GM21528 (cell line): ENCODE measurements at regions not wholly inside any gene's neighbourhood (a gene's known extent, or its start where the extent isn't known, plus 50 kb on each side); places are given as distances from the start of the nearest gene placed in this dataset.

Source experiments
- ATAC-seq: cut with Tn5 transposase; IDR thresholded peaks from one replicate; pipeline ENCODE4 v1.9.1; 2021; ENCODE audit warnings: mild to moderate bottlenecking, moderate library complexity; ENCODE audit not compliant: unreplicated experiment, low FRiP score

DNA sequence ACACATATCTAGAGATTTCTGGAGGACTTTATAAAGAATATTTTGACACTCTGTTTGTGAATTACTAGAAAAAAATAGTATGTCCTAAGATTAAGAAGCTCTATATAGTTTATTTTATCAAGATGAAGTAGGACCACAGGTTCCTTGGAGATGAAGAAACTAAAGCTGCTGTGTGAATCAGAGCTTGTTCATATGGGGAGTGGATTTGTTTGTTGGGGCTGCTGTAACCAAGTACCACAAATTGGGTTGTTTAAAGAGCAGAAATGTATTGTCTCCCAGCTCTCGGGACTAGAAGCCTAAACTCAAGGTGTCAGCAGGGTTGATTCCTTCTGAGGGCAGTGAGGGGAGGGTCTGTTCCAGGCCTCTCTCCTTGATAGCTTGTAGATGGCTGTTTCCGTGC is 270.6 kb upstream of the UMPS start:
- ATAC-seq, result no peak

DNA sequence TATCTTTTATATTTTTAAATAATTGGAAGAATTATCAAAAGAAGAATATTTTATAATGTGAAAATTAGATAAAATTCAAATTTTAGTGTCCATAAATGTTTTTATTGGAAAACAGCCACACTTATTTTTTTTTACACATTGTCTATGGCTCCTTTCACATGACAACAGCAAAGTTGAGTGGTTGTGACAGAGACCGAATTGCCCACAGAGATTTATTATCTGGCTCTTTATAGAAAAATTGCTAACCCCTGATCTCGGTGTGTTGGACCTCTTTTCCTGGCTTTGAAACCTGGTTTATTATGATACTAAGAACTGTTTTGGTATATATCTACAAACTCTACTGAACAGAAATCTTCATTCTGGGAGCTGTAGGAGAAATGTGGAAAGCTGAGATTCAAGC is 269.1 kb upstream of the UMPS start:
- ATAC-seq, result no peak

DNA sequence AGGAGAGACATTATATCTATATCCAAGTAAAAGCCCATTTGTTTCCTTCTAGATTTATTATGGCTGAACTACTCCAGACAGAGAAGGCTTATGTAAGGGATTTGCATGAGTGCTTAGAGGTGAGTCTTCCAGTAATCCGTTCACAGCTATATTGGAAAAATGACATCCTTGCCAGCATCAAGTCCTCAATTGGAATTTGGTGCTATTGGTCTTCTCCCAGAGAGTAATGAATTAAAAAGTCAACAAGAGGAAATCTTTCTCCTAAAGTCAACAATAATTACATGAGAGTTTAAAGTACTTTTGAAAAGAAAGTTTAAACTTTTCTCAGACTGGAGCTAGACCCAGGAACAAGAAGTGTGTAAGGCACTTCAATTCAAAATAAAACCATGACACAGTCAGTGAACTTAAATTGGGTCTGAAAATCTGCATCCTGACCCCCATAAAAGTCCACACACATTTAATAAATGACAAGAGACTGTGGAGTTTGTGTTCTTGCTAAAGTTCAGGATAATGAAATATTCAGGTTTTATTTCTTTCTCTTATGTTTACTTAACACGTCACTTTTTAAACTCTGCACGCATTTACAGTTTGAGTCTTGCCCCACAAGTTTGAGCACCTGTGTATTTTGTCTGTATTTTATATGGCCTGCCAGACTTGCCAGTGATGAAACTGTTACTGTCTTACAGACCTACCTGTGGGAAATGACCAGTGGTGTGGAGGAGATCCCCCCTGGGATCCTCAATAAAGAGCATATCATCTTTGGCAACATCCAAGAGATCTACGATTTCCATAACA is 268.2 kb upstream of the UMPS start:
- ATAC-seq, result no peak

DNA sequence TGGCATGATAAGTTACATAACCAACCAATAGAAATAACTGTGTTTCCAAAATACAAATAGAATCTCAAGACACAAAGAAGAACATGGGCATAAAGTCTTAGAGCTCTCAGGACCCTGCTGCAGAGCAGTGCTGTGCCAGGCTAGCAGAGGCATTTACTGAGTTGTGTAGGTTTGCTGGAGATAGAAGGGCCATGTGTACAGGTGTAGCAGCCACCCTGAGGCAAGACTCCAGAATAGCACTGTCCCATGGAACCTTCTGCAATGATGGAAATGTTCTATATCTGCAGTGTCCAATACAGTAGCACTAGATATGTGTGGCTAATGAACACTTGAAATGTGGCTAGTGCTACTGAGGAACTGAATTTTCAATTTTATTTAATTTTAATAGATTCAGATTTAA is 267.0 kb upstream of the UMPS start:
- ATAC-seq, result no peak

DNA sequence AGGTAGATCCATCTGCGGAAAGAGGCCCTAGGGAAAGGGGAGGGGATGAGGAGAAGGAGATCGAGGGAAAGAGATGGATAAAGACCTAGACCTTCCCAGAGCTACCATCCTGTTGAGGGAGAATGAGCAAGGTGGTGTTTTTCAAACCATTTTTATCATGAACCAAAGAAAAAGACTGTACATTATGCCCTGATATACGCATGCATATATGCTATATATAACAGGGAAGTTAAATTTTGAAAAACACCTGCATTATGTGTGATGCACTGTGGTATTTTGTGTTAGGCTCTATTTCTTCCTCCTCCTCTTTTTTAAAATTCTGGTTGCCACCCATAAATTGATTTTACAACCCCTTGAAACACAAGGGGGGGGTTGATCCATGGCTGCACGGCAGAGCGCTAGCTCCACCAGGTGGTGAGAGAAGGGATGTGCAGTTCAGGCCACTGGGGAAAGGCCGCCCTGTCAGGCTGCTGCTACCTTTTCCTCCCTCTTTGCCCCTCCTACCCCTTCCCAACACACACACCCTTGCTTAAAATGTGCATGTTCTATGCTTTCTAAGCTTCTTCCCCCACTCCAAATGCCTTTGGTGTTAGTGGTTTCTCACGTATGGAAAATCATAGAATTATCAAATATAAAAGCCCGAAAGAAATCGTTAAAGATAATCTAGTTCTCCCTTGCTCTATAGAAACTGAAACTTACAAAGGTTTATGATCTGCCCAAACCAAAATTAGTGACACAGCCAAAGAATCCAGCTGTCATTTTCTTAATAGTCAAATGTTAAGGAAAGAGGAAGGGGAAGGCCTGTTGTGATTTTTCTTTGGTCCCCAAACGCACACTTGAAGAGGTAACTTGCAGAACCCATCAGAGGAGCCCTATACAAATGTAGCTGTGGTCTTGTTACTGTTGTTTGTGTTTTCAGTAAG is 262.0 kb upstream of the UMPS start:
- ATAC-seq, result no peak

DNA sequence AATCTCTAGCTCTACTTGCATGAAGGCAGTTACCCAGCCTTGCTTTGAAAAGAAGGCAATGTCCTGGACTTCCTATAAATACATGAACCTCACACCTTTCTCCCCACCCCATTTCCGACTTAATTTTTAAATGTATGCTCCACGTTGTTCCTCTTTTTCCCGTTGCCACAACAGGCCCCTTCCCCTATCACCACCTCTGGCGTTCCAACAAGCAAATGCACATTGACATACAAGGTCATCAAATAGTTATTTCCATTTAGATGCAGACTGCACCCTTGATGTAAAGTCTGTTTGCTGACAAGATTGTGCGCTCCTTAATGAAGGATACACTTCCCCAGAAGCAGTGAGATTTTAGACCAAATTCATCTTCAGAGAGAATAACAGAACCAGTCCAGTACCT is 260.7 kb upstream of the UMPS start:
- no peak for ATAC-seq

DNA sequence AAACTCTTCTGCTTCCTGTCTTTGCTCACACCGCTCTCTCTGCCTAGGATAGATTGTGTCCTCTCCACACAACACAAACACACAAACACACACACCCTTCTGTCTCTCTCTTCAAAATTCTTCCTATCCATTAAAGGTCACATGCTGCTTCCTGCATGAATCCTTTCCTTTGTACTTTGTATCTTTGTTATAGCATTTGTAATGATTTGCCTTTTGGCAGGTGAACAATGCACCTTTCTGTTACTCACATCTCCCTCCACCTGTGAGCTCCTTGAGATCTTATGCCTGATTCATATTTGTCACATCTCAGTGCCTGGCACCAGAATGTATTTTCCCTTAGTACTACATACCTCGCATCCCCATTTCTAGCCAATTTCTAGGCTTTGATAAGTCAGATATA is 251.4 kb upstream of the UMPS start:
- ATAC-seq, result no peak

DNA sequence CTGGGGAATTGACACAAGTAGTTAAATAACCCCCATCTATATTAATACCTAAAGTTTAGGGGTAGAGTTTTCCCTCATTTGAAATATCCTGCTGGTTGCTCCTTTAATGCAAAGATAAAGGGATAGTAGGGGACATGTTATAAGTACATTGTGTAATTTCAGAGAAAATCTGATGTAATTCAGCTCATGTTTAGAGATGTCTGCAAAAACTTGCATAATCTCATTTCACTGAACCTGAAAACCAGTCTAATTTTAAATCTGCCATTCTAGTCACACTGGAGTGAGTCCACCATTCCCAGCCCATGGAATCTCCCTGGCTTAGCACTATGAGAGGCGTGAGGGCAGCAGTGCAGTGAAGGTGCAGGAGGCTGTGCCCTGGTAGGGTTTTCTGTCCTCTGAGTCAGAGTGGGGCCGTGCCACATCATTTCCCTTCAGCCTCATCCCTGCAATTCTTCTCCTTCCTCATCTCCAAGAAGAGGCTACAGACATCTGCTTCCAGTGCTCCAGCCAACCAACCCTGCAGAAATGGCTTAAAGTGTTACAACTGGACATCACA is 246.3 kb upstream of the UMPS start:
- no peak for ATAC-seq

DNA sequence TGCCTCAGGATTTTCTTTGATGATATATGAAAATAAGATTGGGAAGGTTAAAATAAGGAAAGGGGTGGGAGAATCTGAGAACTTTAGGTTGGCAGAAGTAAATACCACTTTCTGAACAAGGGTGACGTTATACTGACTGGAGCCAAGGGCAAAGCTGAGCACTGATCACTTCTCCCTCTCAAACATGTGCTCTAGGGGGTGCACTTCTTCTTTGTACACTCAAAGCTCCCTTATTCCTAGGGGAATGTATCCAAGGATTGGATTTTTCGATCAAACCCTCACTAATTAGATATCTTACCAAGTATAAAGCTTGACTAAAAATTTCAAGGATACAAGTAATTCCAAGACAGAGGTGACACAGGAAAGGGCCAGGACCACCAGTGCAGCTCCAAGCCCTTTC is 243.9 kb upstream of the UMPS start:
- ATAC-seq, result no peak

DNA sequence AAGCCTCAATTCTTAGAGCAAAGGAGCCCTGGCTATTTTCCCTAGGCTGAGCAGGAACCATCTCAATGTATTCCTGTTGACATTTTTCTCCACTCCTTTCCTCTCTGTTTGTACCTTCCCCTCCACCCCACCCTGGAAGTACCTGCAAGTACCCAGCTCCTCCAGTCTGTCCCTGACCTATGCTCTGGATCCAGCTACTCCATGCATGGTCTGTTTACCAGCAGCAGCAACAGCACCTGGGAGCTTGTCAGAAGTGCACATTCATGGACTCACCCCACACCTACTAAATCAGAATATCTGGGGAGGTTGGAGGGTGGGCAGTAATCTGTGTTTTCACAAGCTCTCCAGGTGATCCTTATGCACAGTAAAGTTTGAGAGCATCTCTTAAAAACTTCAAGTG is 240.7 kb upstream of the UMPS start:
- no peak for ATAC-seq

DNA sequence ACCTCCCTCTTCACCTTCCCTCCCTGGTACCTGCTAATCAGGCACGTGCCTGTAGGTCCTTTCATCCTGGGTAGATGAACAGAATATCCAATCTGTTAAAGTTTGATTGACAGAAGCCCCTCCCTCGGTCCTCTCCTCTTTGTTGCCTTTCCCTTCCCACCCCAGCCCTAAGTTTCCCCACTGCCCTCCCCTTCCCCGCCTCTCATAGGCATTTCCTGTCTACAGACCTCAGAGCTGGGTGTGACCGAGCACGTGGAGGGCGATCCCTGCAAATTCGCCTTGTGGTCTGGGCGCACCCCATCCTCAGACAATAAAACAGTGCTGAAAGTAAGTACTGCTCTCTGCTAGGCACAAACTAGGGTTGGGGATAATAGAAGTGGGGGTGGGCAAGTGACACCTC is 239.2 kb upstream of the UMPS start:
- no peak for ATAC-seq

DNA sequence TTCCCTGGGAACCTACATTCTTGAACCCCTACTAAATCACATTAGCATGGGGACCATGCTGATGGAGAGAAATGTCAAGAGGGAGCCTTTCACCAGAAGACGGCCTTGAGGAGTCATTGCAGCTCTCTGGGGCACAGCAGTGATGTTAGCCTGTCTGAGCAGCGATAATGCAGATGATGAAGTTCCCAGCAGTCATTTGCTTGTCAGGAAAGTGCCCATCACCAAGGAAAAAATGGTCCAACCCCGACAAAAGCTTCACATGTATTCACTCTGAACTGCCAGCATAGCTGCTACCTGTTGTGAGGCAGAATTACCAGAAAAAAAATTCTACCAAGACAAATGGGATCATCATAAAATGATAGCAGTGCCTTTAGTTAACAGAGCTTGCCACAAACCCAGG is 238.4 kb upstream of the UMPS start:
- ATAC-seq, result no peak

DNA sequence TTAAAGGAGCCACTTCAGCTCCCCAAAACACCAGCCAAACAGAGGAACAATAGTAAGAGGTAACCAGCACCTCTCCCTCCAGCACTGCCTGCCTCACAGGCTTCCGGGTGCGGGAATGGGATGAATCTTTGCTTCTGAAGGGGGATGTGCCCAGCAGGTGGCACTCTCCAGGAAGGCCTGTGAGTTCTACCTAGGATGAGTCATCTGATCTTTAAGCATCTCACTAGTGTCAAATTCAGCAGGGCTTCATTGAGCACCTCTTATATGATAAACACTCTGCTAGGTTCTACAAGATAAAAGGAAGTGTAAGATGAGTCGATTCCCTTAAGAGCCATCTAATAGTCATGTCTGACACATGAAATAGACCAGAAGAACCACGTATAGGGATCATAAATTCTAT is 237.4 kb upstream of the UMPS start:
- no peak for ATAC-seq

DNA sequence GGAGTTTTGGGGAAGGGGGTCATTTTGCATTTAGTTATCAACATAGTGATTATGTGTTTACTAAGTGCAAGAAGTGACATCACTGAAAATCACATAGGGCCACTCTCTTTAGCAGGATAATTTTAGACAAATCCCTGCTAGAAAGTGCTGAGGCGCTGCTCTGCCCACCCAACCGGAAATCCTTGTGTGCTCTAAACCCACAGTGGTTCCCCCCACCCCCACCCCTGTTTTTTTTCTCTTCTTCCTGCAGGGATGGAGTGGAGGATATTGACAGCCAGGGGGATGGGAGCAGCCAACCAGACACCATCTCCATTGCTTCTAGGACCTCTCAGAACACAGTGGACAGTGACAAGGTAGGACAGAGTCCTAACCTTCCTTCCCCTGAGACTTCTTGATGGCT is 234.2 kb upstream of the UMPS start:
- ATAC-seq, result no peak

DNA sequence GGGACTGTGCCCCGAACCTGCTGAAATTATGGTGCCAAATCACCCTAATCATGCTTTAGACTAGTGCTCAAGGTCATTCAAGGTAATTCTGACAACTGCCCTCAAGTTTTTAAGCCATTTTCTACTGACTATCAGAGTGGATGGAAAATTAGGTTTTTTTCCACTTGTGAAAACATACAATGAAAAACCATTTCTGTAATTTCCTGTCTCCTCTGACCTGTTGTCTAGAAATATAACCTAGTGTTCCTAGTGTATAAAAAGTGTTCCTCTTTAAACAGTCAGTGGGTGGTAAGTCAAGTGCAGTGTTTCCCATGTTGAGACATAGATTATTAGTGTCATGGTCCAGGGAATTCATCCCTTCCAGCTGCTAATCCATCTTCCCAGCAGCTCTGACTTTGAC is 232.8 kb upstream of the UMPS start:
- ATAC-seq, result no peak

DNA sequence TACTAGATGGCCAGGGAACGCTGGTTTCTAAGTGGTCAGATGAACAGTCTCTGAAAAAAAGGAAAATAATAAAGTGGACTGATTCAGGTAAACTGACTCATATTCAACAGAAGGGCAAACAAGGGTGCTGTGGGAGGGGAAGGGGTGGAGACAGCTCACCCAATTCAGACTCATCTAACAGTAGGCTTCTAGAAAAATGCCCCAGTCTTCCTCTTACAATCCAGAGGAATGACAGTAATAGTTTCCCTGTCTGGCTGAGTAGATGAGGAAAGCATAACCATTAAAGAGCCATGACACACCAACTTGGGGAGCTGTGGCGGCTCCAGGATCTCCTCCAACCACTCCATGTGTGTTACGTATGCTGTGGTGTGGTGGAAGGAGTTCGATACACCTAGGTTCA is 231.4 kb upstream of the UMPS start:
- no peak for ATAC-seq

DNA sequence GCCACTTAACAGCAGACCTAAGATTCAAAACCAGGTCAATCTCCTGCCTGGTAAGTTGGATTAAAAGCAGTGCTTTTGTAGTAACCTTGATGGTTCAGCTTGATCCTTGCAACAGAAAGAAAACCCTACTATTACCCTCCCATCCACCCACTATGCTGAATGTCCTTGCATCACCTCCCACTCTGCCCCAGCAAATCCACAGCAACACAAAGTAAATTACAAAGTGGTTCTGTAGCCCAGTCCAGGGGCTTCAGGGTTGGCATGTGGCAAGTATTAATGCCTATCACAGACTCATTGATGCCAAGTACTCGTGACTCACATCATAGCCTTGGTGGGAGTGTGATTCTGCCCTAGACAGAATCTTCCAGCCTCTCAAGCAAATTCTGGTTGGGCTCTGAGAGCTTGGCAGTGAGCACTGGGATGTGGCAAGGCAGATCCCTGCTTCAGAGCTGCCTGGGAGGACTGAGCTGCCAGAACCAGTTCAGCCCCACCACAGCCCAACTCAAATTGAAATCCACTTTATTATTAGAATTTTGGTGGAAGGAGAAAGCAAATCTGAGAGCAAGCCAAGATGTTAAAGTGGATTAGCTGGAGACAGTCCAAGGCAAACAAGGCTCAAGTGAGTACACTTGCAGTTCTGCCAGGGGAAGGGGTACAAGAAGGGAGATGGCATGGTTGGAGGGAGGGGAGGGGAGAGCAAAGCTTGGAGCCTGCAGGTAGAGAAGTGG is 225.8 kb upstream of the UMPS start:
- no peak for ATAC-seq

DNA sequence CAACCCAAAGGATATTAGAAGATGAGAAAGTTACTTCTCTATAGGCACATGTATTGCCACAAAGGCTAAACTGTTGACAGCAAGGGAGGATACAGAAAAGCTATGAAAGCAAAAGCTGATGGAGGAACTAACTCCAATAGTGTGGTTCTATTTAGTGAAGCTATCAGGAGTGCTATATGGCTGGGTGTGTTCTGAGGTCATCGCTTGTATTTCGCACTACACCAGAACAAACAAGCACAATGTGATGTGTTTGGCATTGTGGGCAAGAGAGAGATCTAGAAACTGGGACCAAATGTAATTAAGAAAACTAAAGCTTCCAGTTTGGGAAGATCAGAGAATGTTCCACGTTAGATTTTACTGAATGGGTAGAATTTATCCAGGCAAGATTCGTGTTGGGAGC is 220.4 kb upstream of the UMPS start:
- no peak for ATAC-seq

DNA sequence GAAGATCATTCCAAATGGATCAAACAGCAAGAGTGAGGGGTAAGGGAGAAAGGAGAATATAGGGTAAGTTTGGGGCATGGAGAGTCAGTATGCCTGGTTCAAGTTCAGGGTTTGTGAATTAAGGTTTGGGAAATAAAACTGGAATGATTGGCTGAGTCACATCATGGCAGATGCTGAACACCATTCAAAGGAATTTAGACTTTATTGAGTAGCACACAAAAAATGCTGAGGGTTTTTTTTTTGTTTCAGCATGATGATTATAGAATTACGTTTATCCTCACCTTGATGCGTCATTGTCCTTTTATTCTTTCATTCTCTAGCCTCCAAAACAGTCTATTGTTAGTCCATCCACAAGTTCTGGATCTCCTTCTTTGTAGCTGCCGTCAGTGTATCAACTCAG is 220.0 kb upstream of the UMPS start:
- ATAC-seq, result no peak

DNA sequence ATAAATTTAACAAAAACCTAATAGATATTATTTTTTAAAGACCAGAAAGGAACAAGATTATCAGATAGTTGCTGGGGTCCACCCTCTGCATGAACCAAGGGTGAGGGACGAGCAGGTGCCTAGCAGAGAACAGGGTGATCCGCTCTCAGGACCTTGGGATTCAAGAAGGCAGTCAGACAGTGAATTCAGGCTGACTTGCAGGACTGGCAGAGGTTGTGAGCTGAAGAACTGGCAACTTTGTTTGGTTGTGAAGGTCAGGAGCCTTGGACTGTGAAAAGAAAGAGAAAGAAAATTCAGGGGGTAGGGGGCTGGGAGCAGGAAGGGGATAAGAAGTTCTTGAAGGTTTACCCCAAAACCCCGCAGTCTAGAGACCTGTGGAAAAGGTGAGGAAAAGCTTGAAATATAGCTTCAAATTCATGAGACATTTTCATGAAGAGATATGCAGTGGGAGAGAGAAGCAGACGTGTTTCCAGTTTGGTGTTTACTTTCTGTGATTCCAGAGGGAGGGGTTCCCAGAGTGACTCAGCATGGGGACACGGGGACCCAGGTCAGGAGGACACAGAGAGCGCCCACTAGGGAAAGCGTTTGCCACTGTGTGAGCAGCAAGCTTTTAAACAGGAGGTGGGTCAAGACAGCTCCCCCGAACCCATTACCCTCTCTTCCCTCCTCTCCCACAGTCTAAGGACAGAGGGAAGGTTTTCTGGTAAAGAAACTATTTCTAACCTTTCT is 217.2 kb upstream of the UMPS start:
- no peak for ATAC-seq
